HCT116 (cell line): ENCODE measurements at regions not wholly inside any gene's neighbourhood (a gene's known extent, or its start where the extent isn't known, plus 50 kb on each side); places are given as distances from the start of the nearest gene placed in this dataset.

Source experiments
- EZH2 ChIP-seq: fragments of 200-600 bp; sonication (generic); IDR thresholded peaks from 2 replicates; pipeline ENCODE4 v1.6.1; 2017; ENCODE audit warnings: antibody characterized with exemption, mixed run types
- JUND ChIP-seq: IDR thresholded peaks from 2 replicates; pipeline ENCODE4 v1.6.1; 2012
- POLR2A ChIP-seq: IDR thresholded peaks from 2 replicates; pipeline ENCODE4 v1.7.0; 2011; ENCODE audit warnings: borderline replicate concordance; ENCODE audit not compliant: insufficient read depth, insufficient read length; ENCODE audit errors: extremely low read depth
- RAD21 ChIP-seq: IDR thresholded peaks from 2 replicates; pipeline ENCODE4 v1.6.1; 2012; ENCODE audit warnings: low read depth, mild to moderate bottlenecking
- ZFX ChIP-seq: fragments of 450-650 bp; IDR thresholded peaks from 2 replicates; pipeline ENCODE4 v1.6.1; 2017
- TF ChIP-seq, protein P1 (sequence below), 3 experiments: fragments of 200-600 bp in 1 of 3; sonication (generic) in 1 of 3; IDR thresholded peaks in 2 of 3; conservative IDR thresholded peaks in 1 of 3; 2 replicates each; pipeline ENCODE4 v1.5.1; 2012 to 2017; ENCODE audit warnings: low read depth in 2 of 3, low read length in 2 of 3, antibody characterized with exemption in 1 of 3, borderline replicate concordance in 1 of 3, control low read depth in 1 of 3, mild to moderate bottlenecking in 1 of 3, mixed read lengths in 1 of 3, mixed run types in 1 of 3, moderate library complexity in 1 of 3; ENCODE audit not compliant: insufficient read depth in 1 of 3

DNA sequence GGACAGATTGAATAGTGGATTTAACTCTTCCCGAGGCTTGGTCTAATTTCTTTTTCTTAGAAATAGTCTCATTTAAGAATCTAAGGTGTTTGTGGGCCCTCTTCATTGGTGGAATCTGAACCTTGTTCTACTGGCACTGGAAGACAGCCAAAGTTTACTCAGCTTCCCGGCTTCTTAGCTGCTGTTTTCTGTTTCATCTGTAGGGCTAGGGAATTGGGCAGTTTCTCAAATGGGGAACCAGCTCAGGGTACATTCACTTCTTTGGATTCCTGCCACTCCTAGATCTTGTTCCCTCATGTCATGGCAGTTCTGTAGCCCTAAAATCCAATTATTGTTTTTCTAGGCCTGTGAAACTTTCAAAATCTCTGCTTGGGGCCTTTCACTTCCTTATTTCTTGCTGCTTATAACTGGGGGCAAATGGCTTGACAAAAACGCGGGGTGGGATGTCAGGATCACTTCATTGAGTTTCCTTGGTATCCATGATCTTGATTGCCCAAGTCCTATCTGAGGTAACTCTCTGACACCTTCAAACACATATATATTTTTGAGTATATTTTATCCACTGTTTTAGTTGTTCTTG, 985.0 kb downstream of the C4orf33 start:
- TF ChIP-seq EZH2 (no peak), ZFX (no peak), POLR2A (no peak), JUND (no peak), RAD21 (no peak)
- TF ChIP-seq, protein P1, sequence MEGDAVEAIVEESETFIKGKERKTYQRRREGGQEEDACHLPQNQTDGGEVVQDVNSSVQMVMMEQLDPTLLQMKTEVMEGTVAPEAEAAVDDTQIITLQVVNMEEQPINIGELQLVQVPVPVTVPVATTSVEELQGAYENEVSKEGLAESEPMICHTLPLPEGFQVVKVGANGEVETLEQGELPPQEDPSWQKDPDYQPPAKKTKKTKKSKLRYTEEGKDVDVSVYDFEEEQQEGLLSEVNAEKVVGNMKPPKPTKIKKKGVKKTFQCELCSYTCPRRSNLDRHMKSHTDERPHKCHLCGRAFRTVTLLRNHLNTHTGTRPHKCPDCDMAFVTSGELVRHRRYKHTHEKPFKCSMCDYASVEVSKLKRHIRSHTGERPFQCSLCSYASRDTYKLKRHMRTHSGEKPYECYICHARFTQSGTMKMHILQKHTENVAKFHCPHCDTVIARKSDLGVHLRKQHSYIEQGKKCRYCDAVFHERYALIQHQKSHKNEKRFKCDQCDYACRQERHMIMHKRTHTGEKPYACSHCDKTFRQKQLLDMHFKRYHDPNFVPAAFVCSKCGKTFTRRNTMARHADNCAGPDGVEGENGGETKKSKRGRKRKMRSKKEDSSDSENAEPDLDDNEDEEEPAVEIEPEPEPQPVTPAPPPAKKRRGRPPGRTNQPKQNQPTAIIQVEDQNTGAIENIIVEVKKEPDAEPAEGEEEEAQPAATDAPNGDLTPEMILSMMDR (IDR thresholded peaks at IDR 0.05 in 2 of 3, conservative IDR thresholded peaks at IDR 0.05 in 1 of 3; ENCODE audit: borderline replicate concordance in 1 of 3, insufficient read depth in 1 of 3, low read depth in 2 of 3, low read length in 2 of 3): no peak
